HG03025 (cell line): ENCODE measurements at regions not wholly inside any gene's neighbourhood (a gene's known extent, or its start where the extent isn't known, plus 50 kb on each side); places are given as distances from the start of the nearest gene placed in this dataset.
"Not testable (repeated sequence)": the region's sequence is repeated elsewhere in the genome, so short reads cannot be mapped to it uniquely, and the experiment has no call there.

Experiments
- ATAC-seq: cut with Tn5 transposase; IDR thresholded peaks from one replicate; pipeline ENCODE4 v1.9.1; 2021; ENCODE audit warnings: mild to moderate bottlenecking, moderate library complexity; ENCODE audit not compliant: unreplicated experiment, low FRiP score

DNA sequence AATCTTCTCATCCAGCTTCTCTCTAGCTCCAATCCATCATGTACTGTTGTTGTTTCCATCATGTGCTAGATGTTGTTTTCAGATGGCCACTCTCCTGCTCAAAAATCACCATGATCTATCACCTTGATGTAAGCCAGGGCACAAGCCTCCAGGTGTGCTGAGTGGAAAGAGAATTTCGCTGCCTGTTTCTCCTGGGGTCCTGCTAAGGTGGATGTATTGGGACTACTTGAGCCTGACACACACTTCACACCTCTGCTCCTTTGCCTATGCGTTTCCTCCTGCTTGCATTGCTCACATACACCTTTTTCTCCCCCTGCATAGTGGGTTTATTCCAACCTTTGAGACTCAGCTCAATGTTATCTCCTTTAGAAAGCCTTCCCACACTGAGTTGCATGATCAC is 287.6 kb downstream of the CYRIA start:
- no peak for ATAC-seq

DNA sequence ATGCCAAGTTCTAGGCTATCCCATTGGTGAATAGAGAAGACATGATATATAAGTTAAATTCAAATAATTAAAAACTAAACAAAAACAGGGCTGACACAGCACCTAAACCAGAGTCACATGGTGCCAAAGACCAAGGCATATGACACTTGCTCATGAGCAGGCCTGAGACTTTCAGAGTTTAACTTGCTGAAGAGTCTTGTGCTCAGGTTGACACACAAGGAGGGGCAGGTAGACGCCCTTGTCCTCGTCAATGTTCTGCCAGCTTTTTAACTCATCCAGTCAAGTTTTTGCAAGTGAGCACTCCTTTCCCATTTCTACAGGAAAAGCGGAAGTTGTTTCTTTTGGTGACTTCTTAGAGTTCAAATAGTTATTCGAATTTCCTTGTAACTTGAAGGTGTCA is 289.7 kb downstream of the CYRIA start:
- ATAC-seq = no peak

DNA sequence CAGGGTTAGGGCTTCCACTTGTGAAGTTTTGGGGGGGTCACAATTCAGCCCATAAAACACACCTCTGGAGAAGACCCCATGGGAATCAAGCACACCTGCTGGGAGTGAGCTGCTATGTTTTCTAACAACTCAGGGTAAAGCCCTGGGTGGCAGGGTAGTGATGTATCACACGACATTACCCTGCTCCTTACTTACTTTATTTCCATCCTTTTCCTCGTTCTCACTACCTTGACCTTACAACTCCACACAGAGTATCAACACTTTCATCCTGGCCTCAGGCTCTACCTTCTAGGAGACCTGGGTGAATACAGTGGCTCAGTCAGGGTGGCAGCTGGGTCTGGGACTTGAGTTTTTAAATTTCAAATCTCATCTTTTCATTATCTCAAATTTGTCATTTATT is 290.3 kb downstream of the CYRIA start:
- no peak for ATAC-seq

DNA sequence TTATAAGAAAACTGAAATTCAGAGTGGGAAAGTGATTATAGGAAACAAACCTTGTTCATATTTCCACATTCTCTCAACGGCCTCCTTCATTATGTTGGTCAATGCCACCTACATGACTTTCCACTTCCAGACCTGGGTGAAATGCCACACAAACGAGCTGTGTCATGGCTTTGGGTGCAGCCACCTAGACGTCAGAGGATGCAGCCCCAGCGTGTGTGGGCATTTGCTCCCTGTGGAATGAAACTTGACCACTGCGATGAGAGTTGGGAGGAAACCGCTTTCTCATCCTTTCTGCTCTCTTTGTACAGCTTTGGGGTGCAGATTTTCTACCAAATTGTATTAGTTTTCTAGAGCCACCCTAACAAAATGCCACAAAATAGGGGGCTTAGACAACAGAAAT is 291.0 kb downstream of the CYRIA start:
- ATAC-seq = no peak

GRCh38 chr2:16373341-16373740 is 292.3 kb downstream of the CYRIA start:
- ATAC-seq = no peak

DNA sequence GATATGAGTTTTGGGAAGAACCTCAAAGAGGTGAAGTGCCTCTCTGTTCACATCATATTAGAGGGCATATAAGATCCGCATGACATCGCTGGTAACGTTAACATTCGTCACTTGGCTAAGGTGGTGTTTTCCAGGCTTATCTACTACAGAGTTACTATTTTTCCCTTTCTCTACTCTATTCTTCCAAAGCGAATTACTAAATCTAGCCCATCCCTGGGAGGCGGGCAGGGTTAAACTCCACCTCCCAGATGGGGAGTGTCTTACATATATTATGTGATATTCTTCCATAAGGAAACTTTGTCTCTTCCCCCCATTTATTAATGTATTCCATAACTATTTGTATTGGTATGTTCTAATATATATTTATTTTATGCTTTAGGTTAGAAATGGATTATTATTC is 293.9 kb downstream of the CYRIA start:
- ATAC-seq = no peak

- ATAC-seq = no peak
These were observed 296.7 kb downstream of the CYRIA start for GRCh38 chr2:16368951-16369350.

DNA sequence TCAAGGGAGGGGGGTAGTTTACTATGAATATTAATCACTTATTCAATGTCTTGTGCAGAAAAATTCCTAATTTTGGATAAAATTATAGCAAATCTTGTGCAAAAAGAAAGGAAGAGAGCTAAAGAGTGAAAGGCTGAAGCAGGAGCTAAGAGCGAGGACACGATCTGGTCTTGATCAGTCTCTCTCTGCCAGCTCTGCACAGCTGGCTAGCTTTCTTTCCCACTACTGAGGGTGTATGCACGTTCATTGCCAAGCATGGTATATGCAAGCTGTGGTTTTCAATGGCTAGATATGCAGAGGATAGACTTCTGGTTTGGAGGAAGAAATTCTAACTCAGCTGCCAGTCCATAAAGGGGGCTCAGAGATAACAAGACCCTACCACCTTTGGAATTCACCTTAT is 297.3 kb downstream of the CYRIA start:
- ATAC-seq = no peak

DNA sequence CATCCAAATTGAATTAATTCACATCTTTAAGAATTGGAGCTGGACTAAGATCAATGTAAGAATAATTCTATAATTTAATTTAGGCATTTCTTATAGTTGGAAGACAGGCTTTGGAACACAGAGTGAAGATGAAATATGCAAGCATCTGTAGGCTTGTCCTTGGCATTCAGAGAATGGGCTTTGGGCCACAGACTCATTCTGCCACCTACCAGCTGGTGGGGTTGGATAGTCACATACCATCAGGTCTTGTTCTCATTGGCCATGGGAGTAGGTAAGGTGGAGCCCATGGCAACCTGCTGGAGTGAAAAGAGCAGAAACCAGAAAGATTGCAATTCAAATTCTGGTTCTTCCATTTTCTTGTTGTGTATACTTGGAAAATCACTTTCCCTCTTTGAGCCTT is 300.3 kb downstream of the CYRIA start:
- ATAC-seq = no peak

- ATAC-seq = no peak
These were observed 302.1 kb downstream of the CYRIA start for GRCh38 chr2:16363581-16363980.

DNA sequence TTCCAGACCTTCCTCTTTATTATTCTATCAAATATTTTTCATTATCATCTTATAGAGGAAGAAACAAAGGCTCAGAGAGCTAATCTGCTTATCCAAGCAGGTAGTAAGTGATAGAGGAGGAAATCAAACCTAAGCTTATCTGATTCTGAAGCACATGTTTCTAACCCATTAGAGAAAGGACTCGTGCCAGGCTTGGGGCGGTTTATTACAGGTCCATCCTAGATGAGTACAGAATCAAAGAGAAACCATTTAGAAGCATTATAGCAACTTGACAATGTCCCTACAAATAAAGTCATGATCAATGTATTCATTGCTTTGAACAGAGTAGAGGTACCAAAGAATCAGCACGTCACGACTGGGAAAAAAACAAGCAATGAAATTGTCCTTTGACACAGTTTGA is 303.0 kb downstream of the CYRIA start:
- ATAC-seq = no peak

DNA sequence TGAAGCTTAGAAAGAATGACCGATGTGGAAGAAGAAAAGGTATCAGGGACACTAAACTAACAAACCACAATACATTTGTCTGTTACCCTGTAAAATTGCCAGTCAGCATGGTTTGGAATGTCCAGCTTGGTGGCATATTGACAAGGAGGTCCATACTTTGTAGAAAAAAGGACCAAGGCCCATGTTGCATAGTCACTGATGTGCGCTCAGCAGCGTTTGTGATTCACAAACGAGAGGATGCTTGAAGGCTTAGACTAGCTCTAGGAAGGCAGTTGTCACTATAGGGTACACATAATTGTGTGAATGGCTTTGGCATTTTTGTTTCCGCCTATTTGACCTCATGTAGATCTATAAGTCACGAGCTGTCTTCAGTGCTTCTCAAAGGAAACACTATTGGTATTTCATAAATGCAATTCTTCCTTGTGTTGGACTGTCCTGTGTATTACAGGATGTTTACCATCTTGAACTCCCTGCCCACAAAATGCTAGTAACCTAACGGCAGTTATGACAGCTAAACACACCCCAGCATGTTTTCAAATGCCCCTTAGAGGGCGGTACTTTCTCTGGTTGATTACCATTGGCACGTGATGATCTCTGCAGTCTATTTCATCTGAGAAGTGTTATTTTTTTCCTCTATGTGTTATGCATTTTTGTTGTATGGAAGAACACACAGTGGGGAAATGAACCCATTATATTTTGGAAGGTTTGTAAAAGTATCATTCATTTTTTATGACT is 304.2 kb downstream of the CYRIA start:
- ATAC-seq = no peak

GRCh38 chr2:16359961-16360360 is 305.7 kb downstream of the CYRIA start:
- ATAC-seq = no peak

DNA sequence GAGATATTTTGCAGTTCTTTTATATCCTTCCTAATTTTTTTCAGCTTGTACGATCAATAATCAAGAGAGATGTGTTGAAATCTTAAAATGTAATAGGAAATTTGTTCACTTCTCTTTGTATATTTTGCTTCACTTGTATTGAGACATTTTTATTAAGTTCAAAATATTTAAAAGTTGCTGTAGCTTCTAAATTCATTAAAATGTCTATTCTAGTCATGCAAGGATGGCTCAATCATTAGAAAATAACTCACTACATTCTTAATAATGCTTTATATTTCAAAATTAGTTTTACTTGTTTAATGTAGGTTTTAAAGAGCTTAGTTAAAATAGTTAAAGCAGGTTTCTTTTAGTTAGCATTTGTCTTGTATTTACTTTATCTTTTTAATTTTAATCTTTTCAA is 308.4 kb downstream of the CYRIA start:
- no peak for ATAC-seq

GRCh38 chr2:16351541-16351940 is 314.1 kb downstream of the CYRIA start:
- ATAC-seq = no peak

- ATAC-seq = no peak
These were observed 314.5 kb downstream of the CYRIA start for GRCh38 chr2:16351137-16351536.

GRCh38 chr2:16350211-16350610 is 315.4 kb downstream of the CYRIA start:
- no peak for ATAC-seq

DNA sequence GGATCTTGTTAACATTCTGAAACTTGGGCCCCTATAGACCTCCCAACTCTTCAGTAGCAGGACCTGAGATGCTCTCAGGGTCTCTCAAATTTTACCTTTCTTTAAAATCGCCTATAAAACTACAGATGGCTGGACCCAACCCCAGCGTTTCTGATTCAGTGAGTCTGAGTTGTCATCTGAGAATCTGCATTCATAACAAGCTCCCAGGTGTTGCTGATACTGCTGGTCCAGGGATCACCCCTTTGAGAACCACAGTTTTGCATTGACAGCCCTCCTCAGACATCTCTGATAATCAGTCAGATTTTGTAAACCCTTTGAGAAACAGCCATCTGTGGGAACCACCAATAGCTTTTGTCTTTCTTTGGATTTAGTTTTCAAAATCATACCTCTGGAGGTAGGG is 315.8 kb downstream of the CYRIA start:
- ATAC-seq = no peak

DNA sequence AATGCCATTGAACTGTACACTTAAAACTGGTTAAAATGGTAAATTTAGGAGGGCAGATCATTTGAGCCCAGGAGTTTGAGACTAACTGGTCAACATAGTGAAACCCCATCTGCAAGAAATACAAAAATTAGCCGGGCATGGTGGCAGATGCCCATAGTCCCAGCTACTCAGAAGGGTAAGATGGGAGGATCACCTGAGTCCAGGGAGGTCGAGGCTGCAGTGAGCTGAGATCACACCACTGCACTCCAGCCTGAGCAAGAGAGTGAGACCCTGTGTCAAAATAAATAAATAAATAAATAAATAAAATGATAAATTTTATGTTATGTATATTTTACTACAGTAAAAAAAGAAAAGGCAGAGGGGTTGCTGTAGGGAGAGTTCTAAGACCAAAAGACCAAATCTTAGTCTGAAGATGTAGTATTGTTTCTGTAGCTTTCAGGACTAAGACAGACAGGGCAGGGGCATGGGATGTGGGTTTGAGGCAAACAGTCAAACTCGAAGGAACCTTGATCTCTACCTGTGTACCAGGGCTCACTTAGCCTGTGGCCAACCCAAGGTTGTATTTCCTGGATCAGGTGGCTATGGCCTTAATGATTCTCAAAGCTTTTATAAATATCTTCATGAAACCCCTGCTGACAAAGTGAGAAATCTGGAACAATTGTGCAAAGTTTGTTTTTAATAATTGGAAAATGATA is 316.7 kb downstream of the CYRIA start:
- no peak for ATAC-seq

DNA sequence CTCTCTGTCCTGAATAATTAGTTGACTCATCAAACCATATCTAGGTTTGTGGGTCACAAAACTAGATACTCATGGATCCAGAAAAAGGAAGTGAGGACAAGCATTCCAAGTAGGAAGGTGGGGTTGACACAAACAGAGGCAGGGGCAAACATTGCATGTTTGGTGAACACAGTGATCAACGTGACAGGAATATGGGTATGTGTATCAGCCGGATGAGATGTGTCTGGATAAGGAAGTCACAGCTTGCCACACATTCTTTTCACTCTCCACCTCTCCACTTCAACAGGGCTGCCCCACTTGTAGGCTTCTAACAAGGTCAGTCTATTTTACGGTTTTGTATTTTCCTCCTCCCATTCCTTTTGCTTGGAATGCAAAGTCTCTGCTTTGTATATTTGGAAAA is 319.0 kb downstream of the CYRIA start:
- no peak for ATAC-seq

GRCh38 chr2:16345231-16345630 is 320.4 kb downstream of the CYRIA start:
- ATAC-seq = not testable (repeated sequence)

DNA sequence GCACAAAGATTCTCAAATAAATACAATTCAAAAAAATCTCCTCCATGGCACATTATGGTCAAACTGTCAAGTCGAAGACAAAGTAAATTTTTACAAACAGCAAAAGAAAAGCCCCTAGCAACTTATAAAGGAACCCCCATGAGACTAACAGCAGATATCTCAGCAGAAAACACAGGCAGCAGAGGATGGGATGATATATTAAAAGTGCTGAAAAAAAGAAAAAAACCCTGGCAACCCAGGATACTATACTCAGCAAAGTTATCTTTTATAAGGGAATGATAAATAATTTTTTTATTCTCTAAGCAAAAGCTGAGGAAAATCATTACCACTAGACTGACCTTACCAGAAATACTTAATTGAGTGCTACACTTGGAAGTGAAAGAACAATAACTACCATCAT is 326.4 kb downstream of the CYRIA start:
- ATAC-seq = no peak
